Activated naive CD4-positive, alpha-beta T cell treated with anti-CD3 and anti-CD28 coated beads, Interleukin-2, amount 50 U/mL, for 24 hours (primary cell): ENCODE measurements at regions not wholly inside any gene's neighbourhood (a gene's known extent, or its start where the extent isn't known, plus 50 kb on each side); places are given as distances from the start of the nearest gene placed in this dataset.

Experiments used
- H3K27ac Mint-ChIP-seq: one replicate; pipeline ENCODE4 v1.8.0; 2021; ENCODE audit warnings: mild to moderate bottlenecking, mixed read lengths
- H3K27me3 Mint-ChIP-seq: one replicate; pipeline ENCODE4 v1.8.0; 2021; ENCODE audit warnings: mixed read lengths
- H3K36me3 Mint-ChIP-seq: one replicate; pipeline ENCODE4 v1.8.0; 2021; ENCODE audit warnings: mixed read lengths
- H3K4me1 Mint-ChIP-seq: one replicate; pipeline ENCODE4 v1.8.0; 2021; ENCODE audit warnings: mixed read lengths
- H3K4me3 Mint-ChIP-seq: one replicate; pipeline ENCODE4 v1.8.0; 2021; ENCODE audit warnings: mild to moderate bottlenecking, mixed read lengths
- H3K9me3 Mint-ChIP-seq: one replicate; pipeline ENCODE4 v1.8.0; 2021; ENCODE audit warnings: mixed read lengths

GRCh38 chr5:3993856-3994473, 398.3 kb downstream of the IRX1 start:
- peaks cover 5% of the 10 kb centered on the region for H3K9me3 Mint-ChIP-seq
- H3K27me3 Mint-ChIP-seq: no peaks in the 10 kb centered on the region
- H3K4me3 Mint-ChIP-seq: no peak overlapping the region
- no peaks in the 10 kb centered on the region for H3K4me1 Mint-ChIP-seq
- H3K36me3 Mint-ChIP-seq: no peaks in the 10 kb centered on the region
- no peak overlapping the region for H3K27ac Mint-ChIP-seq

- no peaks in the 10 kb centered on the region for H3K4me1 Mint-ChIP-seq
- H3K4me3 Mint-ChIP-seq: no peak overlapping the region
- no peaks in the 10 kb centered on the region for H3K36me3 Mint-ChIP-seq
Measured at GRCh38 chr5:3994628-3995027, 399.0 kb downstream of the IRX1 start.

GRCh38 chr5:3995954-3996619, 400.5 kb downstream of the IRX1 start:
- H3K9me3 Mint-ChIP-seq: peaks cover 5% of the 10 kb centered on the region
- no peak overlapping the region for H3K27ac Mint-ChIP-seq
- no peaks in the 10 kb centered on the region for H3K4me1 Mint-ChIP-seq
- H3K27me3 Mint-ChIP-seq: no peaks in the 10 kb centered on the region
- no peak overlapping the region for H3K4me3 Mint-ChIP-seq
- no peaks in the 10 kb centered on the region for H3K36me3 Mint-ChIP-seq

More at GRCh38 chr5:3994628-3995027, 399.0 kb downstream of the IRX1 start:
- Mint-ChIP-seq H3K27ac (no peak overlapping the region), H3K9me3 (peaks cover 5% of the 10 kb centered on the region), H3K27me3 (no peaks in the 10 kb centered on the region)

GRCh38 chr5:3996707-3997336, 401.2 kb downstream of the IRX1 start:
- Mint-ChIP-seq H3K27me3 (no peaks in the 10 kb centered on the region), H3K4me1 (no peaks in the 10 kb centered on the region), H3K4me3 (no peak overlapping the region), H3K9me3 (peaks cover 5% of the 10 kb centered on the region), H3K27ac (no peak overlapping the region), H3K36me3 (no peaks in the 10 kb centered on the region)

- no peaks in the 10 kb centered on the region for H3K4me1 Mint-ChIP-seq
- no peaks in the 10 kb centered on the region for H3K36me3 Mint-ChIP-seq
- no peaks in the 10 kb centered on the region for H3K27me3 Mint-ChIP-seq
- peaks cover 5% of the 10 kb centered on the region for H3K9me3 Mint-ChIP-seq
- H3K27ac Mint-ChIP-seq: no peak overlapping the region
- no peak overlapping the region for H3K4me3 Mint-ChIP-seq
Measured at GRCh38 chr5:3997670-3998069, 402.0 kb downstream of the IRX1 start.

- no peak overlapping the region for H3K4me3 Mint-ChIP-seq
- no peaks in the 10 kb centered on the region for H3K4me1 Mint-ChIP-seq
- no peaks in the 10 kb centered on the region for H3K36me3 Mint-ChIP-seq
- no peaks in the 10 kb centered on the region for H3K9me3 Mint-ChIP-seq
- H3K27me3 Mint-ChIP-seq: no peaks in the 10 kb centered on the region
- H3K27ac Mint-ChIP-seq: no peak overlapping the region
Measured at GRCh38 chr5:3999929-4000328, 404.3 kb downstream of the IRX1 start.

GRCh38 chr5:4001004-4001403, 405.4 kb downstream of the IRX1 start:
- Mint-ChIP-seq H3K27me3 (no peaks in the 10 kb centered on the region), H3K9me3 (no peaks in the 10 kb centered on the region), H3K4me3 (no peak overlapping the region), H3K36me3 (no peaks in the 10 kb centered on the region), H3K27ac (no peak overlapping the region), H3K4me1 (no peaks in the 10 kb centered on the region)

- Mint-ChIP-seq H3K27me3 (no peaks in the 10 kb centered on the region), H3K36me3 (no peaks in the 10 kb centered on the region), H3K27ac (no peak overlapping the region), H3K4me1 (no peaks in the 10 kb centered on the region), H3K4me3 (no peak overlapping the region), H3K9me3 (no peaks in the 10 kb centered on the region)
Measured at GRCh38 chr5:4001758-4002533, 406.3 kb downstream of the IRX1 start.

- Mint-ChIP-seq H3K4me1 (no peaks in the 10 kb centered on the region), H3K4me3 (no peak overlapping the region), H3K36me3 (no peaks in the 10 kb centered on the region), H3K27ac (no peak overlapping the region), H3K9me3 (no peaks in the 10 kb centered on the region), H3K27me3 (no peaks in the 10 kb centered on the region)
Measured at GRCh38 chr5:4005335-4005734, 409.7 kb downstream of the IRX1 start.

- Mint-ChIP-seq H3K4me3 (no peak overlapping the region), H3K4me1 (no peaks in the 10 kb centered on the region), H3K27ac (no peak overlapping the region), H3K36me3 (no peaks in the 10 kb centered on the region), H3K27me3 (no peaks in the 10 kb centered on the region), H3K9me3 (no peaks in the 10 kb centered on the region)
Measured at GRCh38 chr5:4007001-4007400, 411.4 kb downstream of the IRX1 start.

GRCh38 chr5:4011943-4012342, 416.3 kb downstream of the IRX1 start:
- no peak overlapping the region for H3K4me3 Mint-ChIP-seq
- H3K27me3 Mint-ChIP-seq: no peaks in the 10 kb centered on the region
- H3K27ac Mint-ChIP-seq: no peak overlapping the region
- no peaks in the 10 kb centered on the region for H3K9me3 Mint-ChIP-seq
- no peaks in the 10 kb centered on the region for H3K36me3 Mint-ChIP-seq
- no peaks in the 10 kb centered on the region for H3K4me1 Mint-ChIP-seq

GRCh38 chr5:4013106-4013898, 417.7 kb downstream of the IRX1 start:
- no peaks in the 10 kb centered on the region for H3K36me3 Mint-ChIP-seq
- H3K9me3 Mint-ChIP-seq: no peaks in the 10 kb centered on the region
- H3K27ac Mint-ChIP-seq: peak overlapping the region; percentile 48
- H3K4me1 Mint-ChIP-seq: no peaks in the 10 kb centered on the region
- no peaks in the 10 kb centered on the region for H3K27me3 Mint-ChIP-seq
- no peak overlapping the region for H3K4me3 Mint-ChIP-seq

- Mint-ChIP-seq H3K36me3 (no peaks in the 10 kb centered on the region), H3K27me3 (no peaks in the 10 kb centered on the region), H3K4me3 (no peak overlapping the region), H3K27ac (no peak overlapping the region), H3K4me1 (no peaks in the 10 kb centered on the region), H3K9me3 (no peaks in the 10 kb centered on the region)
Measured at GRCh38 chr5:4015709-4016108, 420.1 kb downstream of the IRX1 start.

- no peaks in the 10 kb centered on the region for H3K36me3 Mint-ChIP-seq
- no peaks in the 10 kb centered on the region for H3K27me3 Mint-ChIP-seq
- H3K4me3 Mint-ChIP-seq: no peak overlapping the region
- H3K27ac Mint-ChIP-seq: no peak overlapping the region
- H3K4me1 Mint-ChIP-seq: no peaks in the 10 kb centered on the region
- H3K9me3 Mint-ChIP-seq: no peaks in the 10 kb centered on the region
Measured at GRCh38 chr5:4017076-4017803, 421.6 kb downstream of the IRX1 start.

- H3K4me1 Mint-ChIP-seq: no peaks in the 10 kb centered on the region
- H3K27me3 Mint-ChIP-seq: no peaks in the 10 kb centered on the region
- no peak overlapping the region for H3K4me3 Mint-ChIP-seq
- no peaks in the 10 kb centered on the region for H3K9me3 Mint-ChIP-seq
- H3K27ac Mint-ChIP-seq: no peak overlapping the region
- H3K36me3 Mint-ChIP-seq: no peaks in the 10 kb centered on the region
Measured at GRCh38 chr5:4018007-4018406, 422.4 kb downstream of the IRX1 start.
